ENCODE measurements at regions not wholly inside any gene's neighbourhood (a gene's known extent, or its start where the extent isn't known, plus 50 kb on each side); places are given as distances from the start of the nearest gene placed in this dataset.

DNA sequence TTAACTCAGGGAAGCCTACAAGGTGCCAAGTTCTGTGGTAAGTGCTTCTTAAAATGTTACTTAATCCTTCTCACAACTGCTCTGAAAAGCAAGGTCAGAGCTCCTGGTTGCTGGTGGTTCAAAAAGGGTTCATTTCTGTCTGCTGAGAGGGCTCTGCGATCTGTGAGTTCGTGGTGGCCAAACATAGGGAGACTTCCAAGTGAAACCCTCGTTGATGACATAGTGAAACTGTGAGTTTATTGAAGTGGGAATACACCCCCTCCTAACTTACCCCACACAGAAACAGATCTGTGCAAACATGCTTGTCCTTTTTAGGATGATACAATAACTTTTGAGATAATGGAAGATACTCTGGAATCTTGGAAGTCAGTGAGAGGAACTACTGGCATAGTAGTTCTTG lies 164.8 kb upstream of the PGRMC2 start:
- TF ChIP-seq ZZZ3 (IDR thresholded peaks at IDR 0.05) (no peak), NR2C2 (CRISPR knock-in tag; IDR thresholded peaks at IDR 0.05) (no peak), NR2C2 (tag; IDR thresholded peaks at IDR 0.05) (no peak), BRD9 (IDR thresholded peaks at IDR 0.05; ENCODE audit: low read depth, partially characterized antibody) (no peak), DEAF1 (CRISPR knock-in tag; IDR thresholded peaks at IDR 0.05) (no peak), MAZ (CRISPR knock-in tag; conservative IDR thresholded peaks at IDR 0.05 in 1 of 2, IDR thresholded peaks at IDR 0.05 in 1 of 2) (no peak), GTF2F1 (IDR thresholded peaks at IDR 0.05; ENCODE audit: low read depth, low read length) (no peak), STAT5B (CRISPR knock-in tag; IDR thresholded peaks at IDR 0.05) (no peak), POLR3A (IDR thresholded peaks at IDR 0.05; ENCODE audit: borderline replicate concordance, extremely low read depth, insufficient read depth, insufficient read length) (no peak), SP1 (CRISPR knock-in tag; IDR thresholded peaks at IDR 0.05) (no peak), NFATC3 (IDR thresholded peaks at IDR 0.05) (no peak), MBD2 (IDR thresholded peaks at IDR 0.05; ENCODE audit: borderline replicate concordance, low read depth) (no peak), ARHGAP35 (IDR thresholded peaks at IDR 0.05; ENCODE audit: partially characterized antibody) (no peak), THRB (CRISPR knock-in tag; conservative IDR thresholded peaks at IDR 0.05) (no peak)
- TF ChIP-seq, protein P1, sequence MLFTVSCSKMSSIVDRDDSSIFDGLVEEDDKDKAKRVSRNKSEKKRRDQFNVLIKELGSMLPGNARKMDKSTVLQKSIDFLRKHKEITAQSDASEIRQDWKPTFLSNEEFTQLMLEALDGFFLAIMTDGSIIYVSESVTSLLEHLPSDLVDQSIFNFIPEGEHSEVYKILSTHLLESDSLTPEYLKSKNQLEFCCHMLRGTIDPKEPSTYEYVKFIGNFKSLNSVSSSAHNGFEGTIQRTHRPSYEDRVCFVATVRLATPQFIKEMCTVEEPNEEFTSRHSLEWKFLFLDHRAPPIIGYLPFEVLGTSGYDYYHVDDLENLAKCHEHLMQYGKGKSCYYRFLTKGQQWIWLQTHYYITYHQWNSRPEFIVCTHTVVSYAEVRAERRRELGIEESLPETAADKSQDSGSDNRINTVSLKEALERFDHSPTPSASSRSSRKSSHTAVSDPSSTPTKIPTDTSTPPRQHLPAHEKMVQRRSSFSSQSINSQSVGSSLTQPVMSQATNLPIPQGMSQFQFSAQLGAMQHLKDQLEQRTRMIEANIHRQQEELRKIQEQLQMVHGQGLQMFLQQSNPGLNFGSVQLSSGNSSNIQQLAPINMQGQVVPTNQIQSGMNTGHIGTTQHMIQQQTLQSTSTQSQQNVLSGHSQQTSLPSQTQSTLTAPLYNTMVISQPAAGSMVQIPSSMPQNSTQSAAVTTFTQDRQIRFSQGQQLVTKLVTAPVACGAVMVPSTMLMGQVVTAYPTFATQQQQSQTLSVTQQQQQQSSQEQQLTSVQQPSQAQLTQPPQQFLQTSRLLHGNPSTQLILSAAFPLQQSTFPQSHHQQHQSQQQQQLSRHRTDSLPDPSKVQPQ (CRISPR knock-in tag; IDR thresholded peaks at IDR 0.05; ENCODE audit: borderline replicate concordance): no peak
- TF ChIP-seq, protein P2, sequence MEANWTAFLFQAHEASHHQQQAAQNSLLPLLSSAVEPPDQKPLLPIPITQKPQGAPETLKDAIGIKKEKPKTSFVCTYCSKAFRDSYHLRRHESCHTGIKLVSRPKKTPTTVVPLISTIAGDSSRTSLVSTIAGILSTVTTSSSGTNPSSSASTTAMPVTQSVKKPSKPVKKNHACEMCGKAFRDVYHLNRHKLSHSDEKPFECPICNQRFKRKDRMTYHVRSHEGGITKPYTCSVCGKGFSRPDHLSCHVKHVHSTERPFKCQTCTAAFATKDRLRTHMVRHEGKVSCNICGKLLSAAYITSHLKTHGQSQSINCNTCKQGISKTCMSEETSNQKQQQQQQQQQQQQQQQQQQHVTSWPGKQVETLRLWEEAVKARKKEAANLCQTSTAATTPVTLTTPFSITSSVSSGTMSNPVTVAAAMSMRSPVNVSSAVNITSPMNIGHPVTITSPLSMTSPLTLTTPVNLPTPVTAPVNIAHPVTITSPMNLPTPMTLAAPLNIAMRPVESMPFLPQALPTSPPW (CRISPR knock-in tag; IDR thresholded peaks at IDR 0.05): no peak
- WGBS (ENCODE audit: insufficient coverage, low coverage, missing lambda C conversion rate): 13% methylated on average over 3 of the region's 3 CpGs
- Histone ChIP-seq H3K4me1 (replicated peaks in 1 of 2; ENCODE audit: control insufficient read depth in 2 of 2, insufficient read depth in 2 of 2, low read length in 2 of 2) (peaks cover 0 to 7% of the 10 kb centered on the region in 2 experiments; a peak in 3 of 5 replicates), H3K27ac (ENCODE audit: extremely low read depth, low read depth, low read length) (no peak overlapping the region), H3K36me3 (ENCODE audit: control insufficient read depth, insufficient read depth, low read length) (no peaks in the 10 kb centered on the region), H3K9ac (ENCODE audit: insufficient read depth in 1 of 2, low read depth in 2 of 2, low read length in 2 of 2) (no peak overlapping the region), H3K4me2 (ENCODE audit: insufficient read depth, low read length) (no peak overlapping the region; the same call in 1 of the 2 replicates), H4K20me1 (replicated peaks; ENCODE audit: control insufficient read depth, insufficient read depth, low read length) (no peaks in the 10 kb centered on the region), H3K4me3 (no peak overlapping the region), H3K27me3 (ENCODE audit: control insufficient read depth in 2 of 2, insufficient read depth in 2 of 2, low read length in 2 of 2) (no peaks in the 10 kb centered on the region), H3K9me3 (replicated peaks; ENCODE audit: control insufficient read depth, insufficient read depth, low read depth, low read length) (no peaks in the 10 kb centered on the region), H3K9me1 (ENCODE audit: control insufficient read depth, insufficient read depth, low read length) (no peaks in the 10 kb centered on the region), H2AFZ (ENCODE audit: low read depth, low read length) (0 out of 2 replicates have a peak overlapping the region, but pooled peaks have one; percentile 2), H3K79me2 (ENCODE audit: control insufficient read depth, insufficient read depth, low read length) (no peaks in the 10 kb centered on the region)
- POLR2A ChIA-PET: interaction anchor here (0.6 to 2.0 kb wide), 4 partner anchors 19 to 360 kb away, joined by 3 to 8 read pairs (median 4); no protein-coding TSS in a partner anchor
- FAIRE-seq: no peak
- in situ Hi-C loops (cut with MboI) (no loop called here), intact Hi-C loops (cut with micrococcal nuclease) (loop anchor here (5.0 kb wide), 1 partner anchor 205 kb away; no protein-coding TSS in a partner anchor)
- BruUV-seq (replicated peaks): no TSS peak
- DNase-seq (ENCODE audit: extremely low read depth in 1 of 4, low spot score in 3 of 4): no peak
- no peak for ATAC-seq
- CTCF ChIA-PET (ENCODE audit: low intra/inter-chr PET ratio): no interaction called here
